ENCODE measurements at regions not wholly inside any gene's neighbourhood (a gene's known extent, or its start where the extent isn't known, plus 50 kb on each side); places are given as distances from the start of the nearest gene placed in this dataset.

DNA sequence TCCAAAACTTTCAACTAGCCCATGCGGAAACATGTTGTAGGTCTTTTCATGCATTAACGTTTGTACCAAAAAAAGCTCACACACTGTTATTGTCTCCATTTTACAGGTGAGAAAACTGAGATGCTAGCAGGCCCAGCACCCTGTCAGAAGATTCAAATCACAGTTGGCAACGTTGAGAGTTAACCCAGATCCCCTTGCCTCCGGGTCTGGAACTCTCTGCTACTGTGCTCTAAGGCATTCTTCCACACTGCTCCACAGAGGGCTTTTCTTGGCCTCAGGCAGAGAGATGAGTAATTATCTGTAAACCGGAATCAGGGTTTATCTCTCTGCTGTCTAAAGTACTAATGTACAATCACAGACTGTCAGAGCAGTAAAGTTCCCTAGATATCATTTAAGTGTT, 186.0 kb upstream of the LPP start:
- no peaks in the 10 kb centered on the region for H4K20me1 ChIP-seq (ENCODE audit: insufficient read depth, low read length)
- H3K4me3 Mint-ChIP-seq: no peak overlapping the region
- peak overlapping the region in 6 of 7 donors; percentile 85 to 98 (median 91) for H3K27ac Mint-ChIP-seq
- 95% methylated on average over 3 of the region's 5 CpGs for WGBS (ENCODE audit: insufficient coverage)
- H3K9me3 ChIP-seq (replicated peaks in 1 of 2; ENCODE audit: control insufficient read depth in 1 of 2, insufficient read depth in 1 of 2, low read length in 2 of 2): no peaks in the 10 kb centered on the region
- peak overlapping the region; percentile 64 to 78 for H3K27ac ChIP-seq (ENCODE audit: low read depth in 1 of 2, low read length in 2 of 2)
- TF ChIP-seq, protein P1, sequence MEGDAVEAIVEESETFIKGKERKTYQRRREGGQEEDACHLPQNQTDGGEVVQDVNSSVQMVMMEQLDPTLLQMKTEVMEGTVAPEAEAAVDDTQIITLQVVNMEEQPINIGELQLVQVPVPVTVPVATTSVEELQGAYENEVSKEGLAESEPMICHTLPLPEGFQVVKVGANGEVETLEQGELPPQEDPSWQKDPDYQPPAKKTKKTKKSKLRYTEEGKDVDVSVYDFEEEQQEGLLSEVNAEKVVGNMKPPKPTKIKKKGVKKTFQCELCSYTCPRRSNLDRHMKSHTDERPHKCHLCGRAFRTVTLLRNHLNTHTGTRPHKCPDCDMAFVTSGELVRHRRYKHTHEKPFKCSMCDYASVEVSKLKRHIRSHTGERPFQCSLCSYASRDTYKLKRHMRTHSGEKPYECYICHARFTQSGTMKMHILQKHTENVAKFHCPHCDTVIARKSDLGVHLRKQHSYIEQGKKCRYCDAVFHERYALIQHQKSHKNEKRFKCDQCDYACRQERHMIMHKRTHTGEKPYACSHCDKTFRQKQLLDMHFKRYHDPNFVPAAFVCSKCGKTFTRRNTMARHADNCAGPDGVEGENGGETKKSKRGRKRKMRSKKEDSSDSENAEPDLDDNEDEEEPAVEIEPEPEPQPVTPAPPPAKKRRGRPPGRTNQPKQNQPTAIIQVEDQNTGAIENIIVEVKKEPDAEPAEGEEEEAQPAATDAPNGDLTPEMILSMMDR (IDR thresholded peaks at IDR 0.05): no peak
- H3K36me3 Mint-ChIP-seq: no peaks in the 10 kb centered on the region
- no peak overlapping the region for H3K4me2 ChIP-seq (replicated peaks; ENCODE audit: extremely low read depth, low read length, poor library complexity, severe bottlenecking)
- H3K4me1 ChIP-seq (ENCODE audit: control insufficient read depth in 1 of 2, insufficient read depth in 2 of 2, low read length in 2 of 2): peaks cover 68 to 69% of the 10 kb centered on the region in 2 donors
- intact Hi-C loops (cut with micrococcal nuclease): loop anchor here in 1 of 2 donors (5.0 kb wide), 3 partner anchors 51 to 221 kb away; partner anchors contain the start of gene BCL6
- H3K4me3 ChIP-seq (replicated peaks in 1 of 3; ENCODE audit: low read depth in 2 of 3, low read length in 3 of 3): no peak overlapping the region
- no peaks in the 10 kb centered on the region for H3K79me2 ChIP-seq (ENCODE audit: insufficient read depth, low read length)
- no peaks in the 10 kb centered on the region for H3K36me3 ChIP-seq (replicated peaks in 1 of 2; ENCODE audit: control insufficient read depth in 1 of 2, insufficient read depth in 2 of 2, low read length in 2 of 2)
- no peaks in the 10 kb centered on the region for H3K9me3 Mint-ChIP-seq
- DNase-seq: no peak
- H3K4me1 Mint-ChIP-seq: peaks cover 49% of the 10 kb centered on the region
- no peak overlapping the region for H2AFZ ChIP-seq (ENCODE audit: insufficient read depth, low read depth, low read length, poor library complexity, severe bottlenecking)
- no peaks in the 10 kb centered on the region for H3K27me3 ChIP-seq (ENCODE audit: control insufficient read depth in 2 of 2, insufficient read depth in 2 of 2, low read length in 2 of 2)
- peaks cover 0 to 4% (median 0%) of the 10 kb centered on the region in 3 donors for H3K27me3 Mint-ChIP-seq (ENCODE audit: low read depth in 3 of 3)
- H3K9ac ChIP-seq (ENCODE audit: insufficient read depth, low read length, poor library complexity, severe bottlenecking): no peak overlapping the region

DNA sequence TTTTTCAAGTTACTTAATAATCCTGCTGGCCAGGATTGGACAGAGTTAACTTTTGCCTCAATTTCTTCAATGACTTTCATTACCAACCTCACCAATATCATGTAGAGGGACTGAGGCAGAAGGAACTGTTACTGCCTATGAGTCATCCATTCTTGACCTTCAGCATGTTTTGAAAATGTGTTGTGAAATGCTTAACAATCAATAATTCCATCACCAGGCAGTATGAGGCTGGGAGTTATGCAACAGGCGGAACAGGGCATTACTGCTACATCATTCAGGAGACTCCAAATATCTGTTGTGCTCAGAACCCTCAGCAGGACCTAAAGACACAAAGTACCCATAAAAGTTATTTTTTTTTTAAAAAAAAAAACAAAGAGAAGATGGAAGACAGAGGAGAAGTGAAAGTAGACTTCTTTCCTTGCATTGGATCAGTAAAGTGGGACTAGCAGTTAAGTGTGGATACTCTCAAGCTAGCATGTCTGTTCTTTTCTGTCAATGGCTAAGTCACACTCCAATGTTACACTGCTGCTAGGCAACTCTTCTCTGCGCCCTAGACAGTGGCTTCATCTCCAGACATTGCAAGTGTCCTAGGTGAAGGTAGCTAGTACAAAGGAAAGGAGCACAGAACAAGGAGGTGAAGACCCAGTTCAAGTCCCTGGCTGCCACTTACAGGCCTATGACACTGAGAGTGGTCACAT, 184.9 kb upstream of the LPP start:
- H3K36me3 ChIP-seq (replicated peaks in 1 of 2; ENCODE audit: control insufficient read depth in 1 of 2, insufficient read depth in 2 of 2, low read length in 2 of 2): no peaks in the 10 kb centered on the region
- Mint-ChIP-seq H3K9me3 (no peaks in the 10 kb centered on the region), H3K27me3 (ENCODE audit: low read depth in 3 of 3) (peaks cover 0 to 4% (median 0%) of the 10 kb centered on the region in 3 donors), H3K27ac (peak overlapping the region; percentile 62 to 98 (median 90)), H3K4me1 (peaks cover 51% of the 10 kb centered on the region), H3K4me3 (no peak overlapping the region), H3K36me3 (no peaks in the 10 kb centered on the region)
- H3K4me1 ChIP-seq (ENCODE audit: control insufficient read depth in 1 of 2, insufficient read depth in 2 of 2, low read length in 2 of 2): peaks cover 57 to 59% of the 10 kb centered on the region in 2 donors
- H3K27ac ChIP-seq (ENCODE audit: low read depth in 1 of 2, low read length in 2 of 2): peak overlapping the region; percentile 64 to 78
- H3K9ac ChIP-seq (ENCODE audit: insufficient read depth, low read length, poor library complexity, severe bottlenecking): no peak overlapping the region
- no peak overlapping the region for H2AFZ ChIP-seq (ENCODE audit: insufficient read depth, low read depth, low read length, poor library complexity, severe bottlenecking)
- H3K79me2 ChIP-seq (ENCODE audit: insufficient read depth, low read length): no peaks in the 10 kb centered on the region
- no peak overlapping the region for H3K4me3 ChIP-seq (replicated peaks in 1 of 3; ENCODE audit: low read depth in 2 of 3, low read length in 3 of 3)
- H4K20me1 ChIP-seq (ENCODE audit: insufficient read depth, low read length): no peaks in the 10 kb centered on the region
- 100% methylated on average over 1 of the region's 2 CpGs for WGBS (ENCODE audit: insufficient coverage)
- H3K27me3 ChIP-seq (ENCODE audit: control insufficient read depth in 2 of 2, insufficient read depth in 2 of 2, low read length in 2 of 2): no peaks in the 10 kb centered on the region
- peak; percentile 81 to 95 (median 93) for DNase-seq
- H3K4me2 ChIP-seq (replicated peaks; ENCODE audit: extremely low read depth, low read length, poor library complexity, severe bottlenecking): peak overlapping the region; percentile 17
- no peaks in the 10 kb centered on the region for H3K9me3 ChIP-seq (replicated peaks in 1 of 2; ENCODE audit: control insufficient read depth in 1 of 2, insufficient read depth in 1 of 2, low read length in 2 of 2)
- TF ChIP-seq, protein P1 (IDR thresholded peaks at IDR 0.05): no peak
- intact Hi-C loops (cut with micrococcal nuclease): loop anchor here in 1 of 2 donors (5.0 kb wide), 3 partner anchors 52 to 222 kb away; partner anchors contain the start of gene BCL6

All from CD14-positive monocyte (primary cell).